RWPE1 (cell line): ENCODE measurements at regions not wholly inside any gene's neighbourhood (a gene's known extent, or its start where the extent isn't known, plus 50 kb on each side); places are given as distances from the start of the nearest gene placed in this dataset.
A peak's percentile ranks its signal among the peaks of the same experiment; 100 is the strongest.

Experiments
- CTCF ChIA-PET: fragments of 350-600 bp; sonication (Branson Sonifier 250); formaldehyde crosslinking; extraction: SDS; loops from one replicate; lab custom pipeline; 2021; lab: Yijun Ruan, JAX
- POLR2A ChIA-PET: fragments of 400-600 bp; formaldehyde crosslinking; extraction: SDS; loops from one replicate; lab custom pipeline; 2020; ENCODE audit warnings: antibody characterized with exemption; ENCODE audit not compliant: low non-redundant PET; lab: Yijun Ruan, JAX
- DNase-seq: peaks from one replicate; pipeline ENCODE4 v3.0.0; 2012; ENCODE audit warnings: low spot score
- H3K27ac ChIP-seq: fragments of 450-650 bp; 2 replicates; pipeline ENCODE4 v1.5.1; 2017
- TF ChIP-seq, protein P1 (sequence below): fragments of 450-650 bp; conservative IDR thresholded peaks from 2 replicates; pipeline ENCODE4 v1.5.1; 2017; ENCODE audit warnings: low read depth, mild to moderate bottlenecking

GRCh38 chr4:17398805-17399204 lies 113.1 kb downstream of the QDPR start:
- TF ChIP-seq, protein P1, sequence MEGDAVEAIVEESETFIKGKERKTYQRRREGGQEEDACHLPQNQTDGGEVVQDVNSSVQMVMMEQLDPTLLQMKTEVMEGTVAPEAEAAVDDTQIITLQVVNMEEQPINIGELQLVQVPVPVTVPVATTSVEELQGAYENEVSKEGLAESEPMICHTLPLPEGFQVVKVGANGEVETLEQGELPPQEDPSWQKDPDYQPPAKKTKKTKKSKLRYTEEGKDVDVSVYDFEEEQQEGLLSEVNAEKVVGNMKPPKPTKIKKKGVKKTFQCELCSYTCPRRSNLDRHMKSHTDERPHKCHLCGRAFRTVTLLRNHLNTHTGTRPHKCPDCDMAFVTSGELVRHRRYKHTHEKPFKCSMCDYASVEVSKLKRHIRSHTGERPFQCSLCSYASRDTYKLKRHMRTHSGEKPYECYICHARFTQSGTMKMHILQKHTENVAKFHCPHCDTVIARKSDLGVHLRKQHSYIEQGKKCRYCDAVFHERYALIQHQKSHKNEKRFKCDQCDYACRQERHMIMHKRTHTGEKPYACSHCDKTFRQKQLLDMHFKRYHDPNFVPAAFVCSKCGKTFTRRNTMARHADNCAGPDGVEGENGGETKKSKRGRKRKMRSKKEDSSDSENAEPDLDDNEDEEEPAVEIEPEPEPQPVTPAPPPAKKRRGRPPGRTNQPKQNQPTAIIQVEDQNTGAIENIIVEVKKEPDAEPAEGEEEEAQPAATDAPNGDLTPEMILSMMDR: no peak
- no peak for DNase-seq
- ChIA-PET POLR2A (no interaction called here), CTCF (no interaction called here)
- no peak overlapping the region for H3K27ac ChIP-seq

- CTCF ChIA-PET: no interaction called here
- POLR2A ChIA-PET: no interaction called here
- TF ChIP-seq, protein P1: no peak
Observed at GRCh38 chr4:17398035-17398434, 113.9 kb downstream of the QDPR start.

GRCh38 chr4:17397611-17398010 lies 114.3 kb downstream of the QDPR start:
- CTCF ChIA-PET: no interaction called here
- POLR2A ChIA-PET: no interaction called here
- no peak overlapping the region for H3K27ac ChIP-seq
- TF ChIP-seq, protein P1: no peak
- DNase-seq: no peak

More at GRCh38 chr4:17398035-17398434, 113.9 kb downstream of the QDPR start:
- no peak for DNase-seq
- H3K27ac ChIP-seq: no peak overlapping the region

- CTCF ChIA-PET: no interaction called here
Observed at GRCh38 chr4:17385403-17385802, 126.5 kb downstream of the QDPR start.

GRCh38 chr4:17380347-17380746 lies 131.5 kb downstream of the QDPR start:
- no peak for DNase-seq
- no peak overlapping the region for H3K27ac ChIP-seq
- ChIA-PET CTCF (no interaction called here), POLR2A (no interaction called here)
- TF ChIP-seq, protein P1: no peak

More at GRCh38 chr4:17385403-17385802, 126.5 kb downstream of the QDPR start:
- no peak overlapping the region for H3K27ac ChIP-seq
- peak; percentile 3 for DNase-seq
- TF ChIP-seq, protein P1: no peak
- POLR2A ChIA-PET: no interaction called here

- CTCF ChIA-PET: no interaction called here
Observed at GRCh38 chr4:17376205-17376604, 135.7 kb downstream of the QDPR start.

More at GRCh38 chr4:17376205-17376604, 135.7 kb downstream of the QDPR start:
- no peak for DNase-seq
- POLR2A ChIA-PET: no interaction called here
- TF ChIP-seq, protein P1: no peak
- H3K27ac ChIP-seq: no peak overlapping the region
